ENCODE measurements at regions not wholly inside any gene's neighbourhood (a gene's known extent, or its start where the extent isn't known, plus 50 kb on each side); places are given as distances from the start of the nearest gene placed in this dataset.

DNA sequence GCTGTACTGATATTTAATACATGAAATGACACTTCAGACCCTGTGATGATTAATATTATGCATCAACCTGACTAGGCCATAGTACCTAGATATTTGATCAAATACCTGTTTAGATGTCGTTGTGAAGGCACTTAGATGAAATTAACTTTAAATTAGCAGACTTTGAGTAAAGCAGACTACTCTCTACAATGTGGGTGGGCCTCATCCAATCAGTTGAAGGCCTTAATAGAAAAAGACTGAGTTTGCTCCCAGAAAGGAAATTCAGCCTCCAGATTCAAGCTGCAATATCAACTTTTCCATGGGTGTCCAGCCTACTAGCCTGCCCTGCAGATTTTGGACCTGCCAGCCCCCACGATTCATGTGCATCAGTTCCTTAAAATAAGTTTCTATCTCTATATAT lies 68.6 kb upstream of the TMEM168 start:
- no peak for ATAC-seq
- Histone ChIP-seq H3K36me3 (peaks cover 0 to 5% of the 10 kb centered on the region in 2 donors), H3K4me3 (no peak overlapping the region), H3K27me3 (no peaks in the 10 kb centered on the region), H3K4me1 (no peaks in the 10 kb centered on the region), H3K27ac (no peak overlapping the region), H3K9me3 (peaks cover 0 to 8% (median 0%) of the 10 kb centered on the region in 3 donors)
- WGBS, 2 donors (ENCODE audit: low coverage in 1 of 2) = 79 to 90% methylated on average over 2 of the region's 2 CpGs
- TF ChIP-seq POLR2AphosphoS5 (IDR thresholded peaks at IDR 0.05) = no peak

DNA sequence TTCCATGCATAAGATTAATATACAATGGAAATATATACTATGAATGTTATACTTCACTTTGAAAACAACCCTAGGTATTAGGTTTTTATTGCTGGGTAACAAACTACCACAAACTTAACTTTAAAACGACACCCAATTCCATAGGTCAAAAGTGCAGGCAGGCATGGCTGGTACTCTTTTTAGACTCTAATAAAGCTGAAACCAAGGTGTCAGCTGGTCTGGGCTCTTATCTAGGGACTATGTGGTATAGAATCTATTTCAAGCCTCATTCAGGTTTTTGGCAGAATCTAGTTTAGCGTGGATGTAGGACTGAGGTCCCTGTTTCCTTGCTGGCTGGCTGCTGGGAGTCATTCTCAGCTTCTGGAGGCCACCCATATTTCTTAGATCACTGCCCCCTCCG lies 65.0 kb upstream of the TMEM168 start:
- H3K9me3 ChIP-seq = peaks cover 0 to 5% (median 0%) of the 10 kb centered on the region in 3 donors
- H3K27ac ChIP-seq = no peak overlapping the region
- ATAC-seq = no peak
- H3K4me1 ChIP-seq = no peaks in the 10 kb centered on the region
- WGBS, 2 donors (ENCODE audit: low coverage in 1 of 2) = 85% methylated on average over 3 of the region's 3 CpGs
- peaks cover 0 to 5% of the 10 kb centered on the region in 2 donors for H3K36me3 ChIP-seq
- no peak overlapping the region for H3K4me3 ChIP-seq
- no peaks in the 10 kb centered on the region for H3K27me3 ChIP-seq
- TF ChIP-seq, protein P1, sequence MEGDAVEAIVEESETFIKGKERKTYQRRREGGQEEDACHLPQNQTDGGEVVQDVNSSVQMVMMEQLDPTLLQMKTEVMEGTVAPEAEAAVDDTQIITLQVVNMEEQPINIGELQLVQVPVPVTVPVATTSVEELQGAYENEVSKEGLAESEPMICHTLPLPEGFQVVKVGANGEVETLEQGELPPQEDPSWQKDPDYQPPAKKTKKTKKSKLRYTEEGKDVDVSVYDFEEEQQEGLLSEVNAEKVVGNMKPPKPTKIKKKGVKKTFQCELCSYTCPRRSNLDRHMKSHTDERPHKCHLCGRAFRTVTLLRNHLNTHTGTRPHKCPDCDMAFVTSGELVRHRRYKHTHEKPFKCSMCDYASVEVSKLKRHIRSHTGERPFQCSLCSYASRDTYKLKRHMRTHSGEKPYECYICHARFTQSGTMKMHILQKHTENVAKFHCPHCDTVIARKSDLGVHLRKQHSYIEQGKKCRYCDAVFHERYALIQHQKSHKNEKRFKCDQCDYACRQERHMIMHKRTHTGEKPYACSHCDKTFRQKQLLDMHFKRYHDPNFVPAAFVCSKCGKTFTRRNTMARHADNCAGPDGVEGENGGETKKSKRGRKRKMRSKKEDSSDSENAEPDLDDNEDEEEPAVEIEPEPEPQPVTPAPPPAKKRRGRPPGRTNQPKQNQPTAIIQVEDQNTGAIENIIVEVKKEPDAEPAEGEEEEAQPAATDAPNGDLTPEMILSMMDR (IDR thresholded peaks at IDR 0.05) = no peak
- TF ChIP-seq POLR2AphosphoS5 (IDR thresholded peaks at IDR 0.05) (no peak), EP300 (IDR thresholded peaks at IDR 0.05) (no peak)

DNA sequence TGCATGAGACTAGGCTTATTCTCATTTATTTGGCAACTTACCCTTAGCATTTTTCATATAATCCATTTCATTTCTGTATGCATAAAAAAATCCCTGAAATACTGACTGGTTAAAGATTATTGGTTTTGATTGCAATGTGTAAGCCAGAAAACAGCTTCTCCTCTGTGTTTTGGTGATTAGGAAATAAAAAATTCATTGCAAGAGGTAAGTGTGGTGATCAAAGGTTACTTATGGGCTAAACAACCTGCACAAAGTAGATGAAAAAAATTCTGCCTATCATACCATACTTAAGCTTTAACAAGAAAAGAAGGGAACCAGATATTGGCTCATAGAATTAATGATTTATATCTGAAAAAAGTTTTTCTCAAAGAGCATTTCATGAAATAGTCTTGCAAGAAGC lies 64.0 kb upstream of the TMEM168 start:
- Histone ChIP-seq H3K9me3 (peaks cover 0 to 5% (median 0%) of the 10 kb centered on the region in 3 donors), H3K4me3 (no peak overlapping the region), H3K4me1 (no peaks in the 10 kb centered on the region), H3K27ac (no peak overlapping the region), H3K36me3 (peaks cover 0 to 3% of the 10 kb centered on the region in 2 donors), H3K27me3 (no peaks in the 10 kb centered on the region)
- TF ChIP-seq POLR2AphosphoS5 (IDR thresholded peaks at IDR 0.05) (no peak), EP300 (IDR thresholded peaks at IDR 0.05) (no peak), POLR2A (IDR thresholded peaks at IDR 0.05) (no peak)
- TF ChIP-seq, protein P1 (IDR thresholded peaks at IDR 0.05) = no peak
- ATAC-seq = no peak

DNA sequence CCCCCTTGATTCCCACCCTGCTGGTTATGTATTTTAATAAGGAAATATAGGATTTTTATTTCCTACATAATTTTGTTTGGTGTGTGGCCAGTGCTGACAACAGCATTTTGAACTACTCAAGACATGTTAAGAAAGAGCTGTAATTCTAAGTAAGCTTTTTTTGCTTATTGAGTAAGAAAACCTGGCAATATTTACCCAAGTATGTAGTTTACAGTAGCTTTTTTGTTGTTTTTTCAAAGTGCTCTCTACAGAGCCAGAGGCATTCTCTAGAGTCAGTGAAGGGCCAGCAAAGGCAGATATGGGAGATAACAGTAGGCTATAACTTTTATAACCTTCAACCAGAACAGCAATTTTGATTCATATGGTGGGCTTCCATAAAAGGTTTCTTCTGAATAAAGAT lies 63.2 kb upstream of the TMEM168 start:
- ATAC-seq = no peak
- Histone ChIP-seq H3K36me3 (no peaks in the 10 kb centered on the region), H3K27me3 (no peaks in the 10 kb centered on the region), H3K4me1 (no peaks in the 10 kb centered on the region), H3K9me3 (peaks cover 0 to 5% (median 0%) of the 10 kb centered on the region in 3 donors), H3K4me3 (no peak overlapping the region), H3K27ac (no peak overlapping the region)
- TF ChIP-seq POLR2A (IDR thresholded peaks at IDR 0.05) (no peak), EP300 (IDR thresholded peaks at IDR 0.05) (no peak), POLR2AphosphoS5 (IDR thresholded peaks at IDR 0.05) (no peak)
- TF ChIP-seq, protein P1 (IDR thresholded peaks at IDR 0.05) = no peak

DNA sequence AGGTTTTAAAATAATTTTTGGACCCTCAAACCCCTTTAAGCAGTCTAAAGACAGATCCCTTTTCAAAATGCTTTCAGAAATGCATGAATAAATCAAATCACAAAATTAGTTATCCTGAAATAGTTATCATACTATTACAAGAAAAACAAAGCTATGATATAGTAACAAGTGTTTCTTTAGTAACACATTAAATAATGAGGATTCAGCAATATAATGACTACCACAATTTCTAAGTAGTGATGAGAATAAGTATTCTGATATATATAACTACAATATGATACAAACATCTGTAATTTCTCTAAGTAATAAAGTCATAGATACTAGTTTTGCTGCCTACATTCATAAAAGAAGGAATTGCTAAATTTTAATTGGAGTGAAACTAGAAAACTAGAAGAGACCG lies 53.0 kb upstream of the TMEM168 start:
- 94 to 100% methylated on average over 1 of the region's 1 CpG for WGBS, 2 donors (ENCODE audit: low coverage in 1 of 2)
- H3K9me3 ChIP-seq = no peaks in the 10 kb centered on the region
- no peak for ATAC-seq
- TF ChIP-seq, protein P1 (IDR thresholded peaks at IDR 0.05) = no peak
- no peak for TF ChIP-seq POLR2A (IDR thresholded peaks at IDR 0.05)
- TF ChIP-seq POLR2AphosphoS5 (IDR thresholded peaks at IDR 0.05) = no peak
- no peak for TF ChIP-seq EP300 (IDR thresholded peaks at IDR 0.05)
- no peak overlapping the region for H3K4me3 ChIP-seq
- H3K27me3 ChIP-seq = no peaks in the 10 kb centered on the region
- no peaks in the 10 kb centered on the region for H3K4me1 ChIP-seq
- H3K36me3 ChIP-seq = peaks cover 0 to 4% of the 10 kb centered on the region in 2 donors
- H3K27ac ChIP-seq = no peak overlapping the region

Data from gastroesophageal sphincter (tissue), 4 donors.